H1 (cell line): ENCODE measurements at regions not wholly inside any gene's neighbourhood (a gene's known extent, or its start where the extent isn't known, plus 50 kb on each side); places are given as distances from the start of the nearest gene placed in this dataset.

Experiments used
- BACH1 ChIP-seq: IDR thresholded peaks from 2 replicates; pipeline ENCODE4 v1.6.1; 2012; ENCODE audit warnings: low read length, improper control_type of control experiment
- EGR1 ChIP-seq: IDR thresholded peaks from 2 replicates; pipeline ENCODE4 v1.6.1; 2011; ENCODE audit warnings: low read depth, low read length, borderline replicate concordance
- KDM4A ChIP-seq: IDR thresholded peaks from one replicate; pipeline ENCODE4 v1.7.1; 2012; ENCODE audit warnings: low read depth, mild to moderate bottlenecking, moderate library complexity, low read length, inconsistent platforms; ENCODE audit not compliant: severe bottlenecking
- KDM5A ChIP-seq: fragments of 200-600 bp; IDR thresholded peaks from 2 replicates; pipeline ENCODE4 v1.7.1; 2012; ENCODE audit warnings: mild to moderate bottlenecking, low read length, inconsistent platforms, mixed read lengths
- NANOG ChIP-seq: IDR thresholded peaks from 2 replicates; pipeline ENCODE4 v1.6.1; 2011; ENCODE audit warnings: low read length, low read depth, mild to moderate bottlenecking, inconsistent platforms; ENCODE audit not compliant: insufficient read depth, poor library complexity, severe bottlenecking
- POLR2AphosphoS5 ChIP-seq: IDR thresholded peaks from 2 replicates; pipeline ENCODE4 v1.6.1; 2011; ENCODE audit warnings: low read depth, low read length
- RNF2 ChIP-seq: fragments of 200-900, 300-1000 bp; sonication (generic); IDR thresholded peaks from 2 replicates; pipeline ENCODE4 v1.7.1; 2016; ENCODE audit warnings: borderline replicate concordance, low read depth, mild to moderate bottlenecking, antibody characterized with exemption, low read length; ENCODE audit not compliant: poor library complexity, severe bottlenecking; ENCODE audit errors: missing control alignments
- SP4 ChIP-seq: IDR thresholded peaks from 2 replicates; pipeline ENCODE4 v1.6.1; 2012; ENCODE audit warnings: low read length, inconsistent platforms
- TAF1 ChIP-seq: IDR thresholded peaks from 2 replicates; pipeline ENCODE4 v1.6.1; 2011; ENCODE audit warnings: mild to moderate bottlenecking, low read depth, low read length
- TF ChIP-seq, protein P1 (sequence below): fragments of 300-600 bp; sonication (generic); IDR thresholded peaks from 2 replicates; pipeline ENCODE4 v1.7.1; 2012; ENCODE audit warnings: low read length, moderate library complexity, mild to moderate bottlenecking, inconsistent platforms; ENCODE audit not compliant: insufficient replicate concordance
- TF ChIP-seq, protein P2 (sequence below): IDR thresholded peaks from 2 replicates; pipeline ENCODE4 v1.6.1; 2011; ENCODE audit warnings: low read length, improper control_type of control experiment

DNA sequence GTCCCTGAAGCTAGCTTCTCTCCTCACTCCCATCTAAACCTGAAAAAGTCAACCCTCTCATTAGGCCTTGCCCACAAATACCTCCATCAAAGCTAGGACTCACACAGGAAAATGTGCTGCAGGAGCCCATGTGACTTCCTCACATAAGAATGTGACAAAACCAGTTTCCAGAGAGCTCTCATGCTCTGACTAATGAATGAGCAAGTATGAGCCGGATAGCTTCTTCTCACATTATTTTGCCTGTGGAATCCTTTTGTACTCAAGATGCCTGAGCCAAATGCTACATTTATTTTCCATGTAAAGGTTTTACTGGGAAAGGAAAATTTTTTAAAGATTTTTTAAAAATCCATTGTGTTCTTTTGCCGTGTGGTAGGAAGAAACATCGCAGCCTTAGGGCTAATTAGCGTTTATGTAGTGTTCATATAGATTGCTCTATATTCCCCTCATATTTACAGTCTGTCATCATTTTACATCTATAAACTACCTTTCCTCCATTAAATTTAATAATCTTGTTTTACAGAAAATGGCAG, 68.6 kb upstream of the CCN6 start (continued):
- TF ChIP-seq KDM5A: no peak
- TF ChIP-seq EGR1: no peak
- no peak for TF ChIP-seq KDM4A
- TF ChIP-seq, protein P1, sequence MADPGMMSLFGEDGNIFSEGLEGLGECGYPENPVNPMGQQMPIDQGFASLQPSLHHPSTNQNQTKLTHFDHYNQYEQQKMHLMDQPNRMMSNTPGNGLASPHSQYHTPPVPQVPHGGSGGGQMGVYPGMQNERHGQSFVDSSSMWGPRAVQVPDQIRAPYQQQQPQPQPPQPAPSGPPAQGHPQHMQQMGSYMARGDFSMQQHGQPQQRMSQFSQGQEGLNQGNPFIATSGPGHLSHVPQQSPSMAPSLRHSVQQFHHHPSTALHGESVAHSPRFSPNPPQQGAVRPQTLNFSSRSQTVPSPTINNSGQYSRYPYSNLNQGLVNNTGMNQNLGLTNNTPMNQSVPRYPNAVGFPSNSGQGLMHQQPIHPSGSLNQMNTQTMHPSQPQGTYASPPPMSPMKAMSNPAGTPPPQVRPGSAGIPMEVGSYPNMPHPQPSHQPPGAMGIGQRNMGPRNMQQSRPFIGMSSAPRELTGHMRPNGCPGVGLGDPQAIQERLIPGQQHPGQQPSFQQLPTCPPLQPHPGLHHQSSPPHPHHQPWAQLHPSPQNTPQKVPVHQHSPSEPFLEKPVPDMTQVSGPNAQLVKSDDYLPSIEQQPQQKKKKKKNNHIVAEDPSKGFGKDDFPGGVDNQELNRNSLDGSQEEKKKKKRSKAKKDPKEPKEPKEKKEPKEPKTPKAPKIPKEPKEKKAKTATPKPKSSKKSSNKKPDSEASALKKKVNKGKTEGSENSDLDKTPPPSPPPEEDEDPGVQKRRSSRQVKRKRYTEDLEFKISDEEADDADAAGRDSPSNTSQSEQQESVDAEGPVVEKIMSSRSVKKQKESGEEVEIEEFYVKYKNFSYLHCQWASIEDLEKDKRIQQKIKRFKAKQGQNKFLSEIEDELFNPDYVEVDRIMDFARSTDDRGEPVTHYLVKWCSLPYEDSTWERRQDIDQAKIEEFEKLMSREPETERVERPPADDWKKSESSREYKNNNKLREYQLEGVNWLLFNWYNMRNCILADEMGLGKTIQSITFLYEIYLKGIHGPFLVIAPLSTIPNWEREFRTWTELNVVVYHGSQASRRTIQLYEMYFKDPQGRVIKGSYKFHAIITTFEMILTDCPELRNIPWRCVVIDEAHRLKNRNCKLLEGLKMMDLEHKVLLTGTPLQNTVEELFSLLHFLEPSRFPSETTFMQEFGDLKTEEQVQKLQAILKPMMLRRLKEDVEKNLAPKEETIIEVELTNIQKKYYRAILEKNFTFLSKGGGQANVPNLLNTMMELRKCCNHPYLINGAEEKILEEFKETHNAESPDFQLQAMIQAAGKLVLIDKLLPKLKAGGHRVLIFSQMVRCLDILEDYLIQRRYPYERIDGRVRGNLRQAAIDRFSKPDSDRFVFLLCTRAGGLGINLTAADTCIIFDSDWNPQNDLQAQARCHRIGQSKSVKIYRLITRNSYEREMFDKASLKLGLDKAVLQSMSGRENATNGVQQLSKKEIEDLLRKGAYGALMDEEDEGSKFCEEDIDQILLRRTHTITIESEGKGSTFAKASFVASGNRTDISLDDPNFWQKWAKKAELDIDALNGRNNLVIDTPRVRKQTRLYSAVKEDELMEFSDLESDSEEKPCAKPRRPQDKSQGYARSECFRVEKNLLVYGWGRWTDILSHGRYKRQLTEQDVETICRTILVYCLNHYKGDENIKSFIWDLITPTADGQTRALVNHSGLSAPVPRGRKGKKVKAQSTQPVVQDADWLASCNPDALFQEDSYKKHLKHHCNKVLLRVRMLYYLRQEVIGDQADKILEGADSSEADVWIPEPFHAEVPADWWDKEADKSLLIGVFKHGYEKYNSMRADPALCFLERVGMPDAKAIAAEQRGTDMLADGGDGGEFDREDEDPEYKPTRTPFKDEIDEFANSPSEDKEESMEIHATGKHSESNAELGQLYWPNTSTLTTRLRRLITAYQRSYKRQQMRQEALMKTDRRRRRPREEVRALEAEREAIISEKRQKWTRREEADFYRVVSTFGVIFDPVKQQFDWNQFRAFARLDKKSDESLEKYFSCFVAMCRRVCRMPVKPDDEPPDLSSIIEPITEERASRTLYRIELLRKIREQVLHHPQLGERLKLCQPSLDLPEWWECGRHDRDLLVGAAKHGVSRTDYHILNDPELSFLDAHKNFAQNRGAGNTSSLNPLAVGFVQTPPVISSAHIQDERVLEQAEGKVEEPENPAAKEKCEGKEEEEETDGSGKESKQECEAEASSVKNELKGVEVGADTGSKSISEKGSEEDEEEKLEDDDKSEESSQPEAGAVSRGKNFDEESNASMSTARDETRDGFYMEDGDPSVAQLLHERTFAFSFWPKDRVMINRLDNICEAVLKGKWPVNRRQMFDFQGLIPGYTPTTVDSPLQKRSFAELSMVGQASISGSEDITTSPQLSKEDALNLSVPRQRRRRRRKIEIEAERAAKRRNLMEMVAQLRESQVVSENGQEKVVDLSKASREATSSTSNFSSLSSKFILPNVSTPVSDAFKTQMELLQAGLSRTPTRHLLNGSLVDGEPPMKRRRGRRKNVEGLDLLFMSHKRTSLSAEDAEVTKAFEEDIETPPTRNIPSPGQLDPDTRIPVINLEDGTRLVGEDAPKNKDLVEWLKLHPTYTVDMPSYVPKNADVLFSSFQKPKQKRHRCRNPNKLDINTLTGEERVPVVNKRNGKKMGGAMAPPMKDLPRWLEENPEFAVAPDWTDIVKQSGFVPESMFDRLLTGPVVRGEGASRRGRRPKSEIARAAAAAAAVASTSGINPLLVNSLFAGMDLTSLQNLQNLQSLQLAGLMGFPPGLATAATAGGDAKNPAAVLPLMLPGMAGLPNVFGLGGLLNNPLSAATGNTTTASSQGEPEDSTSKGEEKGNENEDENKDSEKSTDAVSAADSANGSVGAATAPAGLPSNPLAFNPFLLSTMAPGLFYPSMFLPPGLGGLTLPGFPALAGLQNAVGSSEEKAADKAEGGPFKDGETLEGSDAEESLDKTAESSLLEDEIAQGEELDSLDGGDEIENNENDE: peak; percentile 56
- TF ChIP-seq NANOG: no peak
- TF ChIP-seq TAF1: peak; percentile 52
- TF ChIP-seq, protein P2, sequence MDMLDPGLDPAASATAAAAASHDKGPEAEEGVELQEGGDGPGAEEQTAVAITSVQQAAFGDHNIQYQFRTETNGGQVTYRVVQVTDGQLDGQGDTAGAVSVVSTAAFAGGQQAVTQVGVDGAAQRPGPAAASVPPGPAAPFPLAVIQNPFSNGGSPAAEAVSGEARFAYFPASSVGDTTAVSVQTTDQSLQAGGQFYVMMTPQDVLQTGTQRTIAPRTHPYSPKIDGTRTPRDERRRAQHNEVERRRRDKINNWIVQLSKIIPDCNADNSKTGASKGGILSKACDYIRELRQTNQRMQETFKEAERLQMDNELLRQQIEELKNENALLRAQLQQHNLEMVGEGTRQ: peak; percentile 74
- no peak for TF ChIP-seq SP4
- no peak for TF ChIP-seq BACH1
- TF ChIP-seq RNF2: no peak
- TF ChIP-seq POLR2AphosphoS5: peak; percentile 40; the same call in 1 of the 2 replicates
